ENCODE measurements at regions not wholly inside any gene's neighbourhood (a gene's known extent, or its start where the extent isn't known, plus 50 kb on each side); places are given as distances from the start of the nearest gene placed in this dataset.

- DNase-seq, result no peak
These were observed 599.2 kb upstream of the MGMT start for GRCh38 chr10:128867819-128868218.

- DNase-seq, result no peak
These were observed 598.6 kb upstream of the MGMT start for GRCh38 chr10:128868481-128868880.

- DNase-seq, result no peak
These were observed 597.8 kb upstream of the MGMT start for GRCh38 chr10:128869101-128869749.

GRCh38 chr10:128870830-128871597 is 596.0 kb upstream of the MGMT start:
- DNase-seq, result no peak

- no peak for DNase-seq
These were observed 595.3 kb upstream of the MGMT start for GRCh38 chr10:128871671-128872231.

- no peak for DNase-seq
These were observed 593.5 kb upstream of the MGMT start for GRCh38 chr10:128873411-128874054.

GRCh38 chr10:128874331-128874730 is 592.7 kb upstream of the MGMT start:
- no peak for DNase-seq

GRCh38 chr10:128875030-128875744 is 591.9 kb upstream of the MGMT start:
- DNase-seq, result no peak

- DNase-seq, result peak; percentile 7
These were observed 590.9 kb upstream of the MGMT start for GRCh38 chr10:128875956-128876736.

GRCh38 chr10:128877141-128877540 is 589.9 kb upstream of the MGMT start:
- no peak for DNase-seq

- no peak for DNase-seq
These were observed 589.1 kb upstream of the MGMT start for GRCh38 chr10:128877936-128878335.

- no peak for DNase-seq
These were observed 588.0 kb upstream of the MGMT start for GRCh38 chr10:128879030-128879429.

- no peak for DNase-seq
These were observed 587.5 kb upstream of the MGMT start for GRCh38 chr10:128879441-128880140.

GRCh38 chr10:128880159-128880725 is 586.8 kb upstream of the MGMT start:
- no peak for DNase-seq

- no peak for DNase-seq
These were observed 586.0 kb upstream of the MGMT start for GRCh38 chr10:128881086-128881485.

- no peak for DNase-seq
These were observed 583.6 kb upstream of the MGMT start for GRCh38 chr10:128883231-128884032.

- DNase-seq, result no peak
These were observed 583.0 kb upstream of the MGMT start for GRCh38 chr10:128884033-128884425.

GRCh38 chr10:128884496-128885072 is 582.5 kb upstream of the MGMT start:
- DNase-seq, result no peak

GRCh38 chr10:128885573-128886555 is 581.2 kb upstream of the MGMT start:
- no peak for DNase-seq
